ENCODE measurements at regions not wholly inside any gene's neighbourhood (a gene's known extent, or its start where the extent isn't known, plus 50 kb on each side); places are given as distances from the start of the nearest gene placed in this dataset.

DNA sequence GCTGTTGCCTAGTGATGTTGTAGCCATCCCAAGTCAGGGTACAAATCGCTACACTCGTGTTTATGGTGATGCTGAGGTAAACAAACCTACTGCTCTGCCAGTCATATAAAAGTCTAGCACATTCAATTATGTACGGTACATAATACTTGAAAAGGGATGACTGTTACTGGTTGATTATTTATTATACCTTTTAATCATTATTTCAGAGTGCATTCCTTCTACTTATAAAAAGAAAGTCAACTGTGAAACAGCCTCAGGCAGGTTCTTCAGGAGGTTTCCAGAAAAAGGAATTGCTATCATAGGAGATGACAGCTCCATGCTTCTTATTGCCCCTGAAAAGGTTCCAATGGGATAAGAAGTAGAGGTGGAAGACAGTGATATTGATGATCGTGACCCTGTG lies 652.5 kb upstream of the KIRREL3 start:
- DNase-seq = no peak

DNA sequence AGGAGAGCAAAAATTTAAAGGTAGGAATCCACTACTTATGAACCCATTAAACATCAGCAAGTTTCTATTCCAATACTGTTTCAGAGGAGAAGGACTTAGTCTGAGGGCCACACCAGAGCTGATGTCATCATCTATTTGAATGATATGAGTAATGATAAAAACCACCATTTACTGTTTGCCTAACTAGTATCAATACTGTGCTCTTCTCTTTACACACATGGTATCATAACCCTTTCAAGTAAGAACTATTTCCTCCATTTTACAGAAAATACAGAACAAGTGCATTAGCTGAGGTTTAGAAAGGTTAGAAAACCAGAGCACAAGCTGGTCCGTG lies 651.3 kb upstream of the KIRREL3 start:
- DNase-seq = no peak

DNA sequence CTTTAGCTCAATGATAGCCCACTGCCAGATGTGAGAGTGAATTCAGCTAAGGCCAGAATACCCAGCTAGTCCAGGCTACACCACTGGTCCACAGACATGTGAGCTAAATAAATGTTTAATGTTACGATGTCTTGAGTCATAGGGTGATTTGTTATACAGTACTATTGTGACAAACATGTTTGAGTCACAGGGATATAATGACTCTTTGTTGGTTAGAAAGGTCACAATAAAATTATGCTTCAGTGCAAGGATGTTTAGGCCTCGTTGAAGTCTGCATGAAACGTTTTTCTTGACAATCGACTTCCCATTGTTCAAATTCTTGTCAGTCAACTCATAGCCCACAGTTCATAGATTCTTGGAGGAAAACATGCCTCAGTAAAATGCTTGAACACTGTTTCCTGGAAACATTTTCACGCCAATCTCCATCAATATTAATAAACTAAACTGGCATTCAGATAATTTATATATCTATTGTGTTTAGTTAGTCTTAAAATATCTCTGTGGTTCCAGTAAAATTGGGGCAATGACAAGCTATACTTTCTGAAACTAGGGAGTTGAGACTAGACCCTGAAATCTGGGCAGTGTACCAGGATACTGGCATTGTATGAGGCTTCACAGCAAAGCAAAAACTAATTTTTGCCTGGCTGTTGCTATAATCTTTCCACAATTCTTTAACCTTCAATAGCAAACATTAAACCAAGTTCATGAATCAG lies 650.8 kb upstream of the KIRREL3 start:
- DNase-seq = no peak

DNA sequence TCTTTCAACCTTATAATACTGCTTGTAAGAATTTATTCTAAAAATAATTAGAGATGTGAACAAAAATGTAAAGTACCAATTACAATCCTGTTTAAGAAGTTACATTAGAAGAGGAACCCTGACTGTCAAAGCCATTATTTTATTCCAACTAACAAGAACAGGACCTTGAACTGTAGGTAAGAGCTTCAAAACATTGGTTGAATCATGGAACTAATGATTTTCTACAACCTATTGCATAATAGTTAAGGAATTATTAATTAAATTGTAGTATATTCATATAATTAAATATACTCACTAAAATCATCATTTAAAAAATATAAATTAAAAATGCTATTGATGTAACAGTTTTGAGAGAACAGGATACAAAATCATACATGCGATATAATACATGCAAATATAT lies 649.4 kb upstream of the KIRREL3 start:
- DNase-seq = no peak

DNA sequence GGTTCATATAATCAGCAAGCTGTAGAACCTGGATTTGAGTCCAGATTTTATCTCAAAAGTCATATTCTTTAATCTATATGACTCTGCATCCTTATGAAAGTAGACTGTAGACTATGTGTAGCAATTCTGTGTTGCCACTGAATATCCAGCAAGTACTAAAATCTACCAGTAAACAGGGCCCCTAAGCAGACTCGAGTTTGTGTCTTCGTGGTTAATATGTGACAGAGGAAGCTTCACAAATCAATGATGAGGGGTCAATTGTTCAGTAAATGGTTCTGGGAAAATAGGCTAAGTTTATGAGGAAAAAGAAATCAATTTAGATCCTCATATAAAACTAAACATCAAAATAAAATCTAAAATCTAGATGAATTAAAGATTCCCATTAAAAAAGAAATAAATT lies 648.5 kb upstream of the KIRREL3 start:
- DNase-seq = no peak

DNA sequence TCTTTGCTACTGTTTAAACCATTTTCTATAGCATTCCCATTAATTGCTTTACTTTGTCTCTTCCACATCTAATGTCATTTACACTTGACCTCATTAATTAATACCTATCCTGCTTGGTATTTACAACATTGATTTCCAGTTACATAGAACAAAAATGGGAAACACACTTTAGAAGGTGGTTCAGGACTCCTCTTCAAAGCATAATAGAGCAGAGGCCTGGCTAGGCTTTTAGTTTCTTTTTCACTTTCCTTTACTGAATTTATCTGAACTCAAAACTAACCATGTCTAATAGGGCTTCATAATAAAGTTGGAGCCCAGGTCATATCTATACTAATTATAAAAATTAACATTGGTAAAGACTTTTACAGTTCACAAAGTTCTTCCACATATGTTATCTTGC lies 648.0 kb upstream of the KIRREL3 start:
- DNase-seq = no peak

DNA sequence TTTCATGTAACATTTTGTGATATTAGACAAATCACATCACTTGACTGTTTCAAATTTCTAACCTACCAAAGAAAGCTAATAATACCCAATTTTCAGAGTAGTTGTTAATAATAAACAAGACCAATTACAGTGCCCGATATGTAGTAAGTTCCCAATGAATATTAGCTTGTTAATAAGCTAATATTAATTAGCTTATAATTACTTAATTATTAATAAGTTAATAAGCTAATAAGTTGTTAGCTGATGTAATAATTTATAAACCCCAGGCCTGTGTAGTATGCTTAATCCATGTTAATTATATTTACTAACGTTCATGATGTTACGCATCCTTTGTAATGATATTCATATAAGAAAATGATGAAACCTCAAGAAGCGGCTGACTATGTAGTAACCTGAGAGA lies 643.8 kb upstream of the KIRREL3 start:
- no peak for DNase-seq

DNA sequence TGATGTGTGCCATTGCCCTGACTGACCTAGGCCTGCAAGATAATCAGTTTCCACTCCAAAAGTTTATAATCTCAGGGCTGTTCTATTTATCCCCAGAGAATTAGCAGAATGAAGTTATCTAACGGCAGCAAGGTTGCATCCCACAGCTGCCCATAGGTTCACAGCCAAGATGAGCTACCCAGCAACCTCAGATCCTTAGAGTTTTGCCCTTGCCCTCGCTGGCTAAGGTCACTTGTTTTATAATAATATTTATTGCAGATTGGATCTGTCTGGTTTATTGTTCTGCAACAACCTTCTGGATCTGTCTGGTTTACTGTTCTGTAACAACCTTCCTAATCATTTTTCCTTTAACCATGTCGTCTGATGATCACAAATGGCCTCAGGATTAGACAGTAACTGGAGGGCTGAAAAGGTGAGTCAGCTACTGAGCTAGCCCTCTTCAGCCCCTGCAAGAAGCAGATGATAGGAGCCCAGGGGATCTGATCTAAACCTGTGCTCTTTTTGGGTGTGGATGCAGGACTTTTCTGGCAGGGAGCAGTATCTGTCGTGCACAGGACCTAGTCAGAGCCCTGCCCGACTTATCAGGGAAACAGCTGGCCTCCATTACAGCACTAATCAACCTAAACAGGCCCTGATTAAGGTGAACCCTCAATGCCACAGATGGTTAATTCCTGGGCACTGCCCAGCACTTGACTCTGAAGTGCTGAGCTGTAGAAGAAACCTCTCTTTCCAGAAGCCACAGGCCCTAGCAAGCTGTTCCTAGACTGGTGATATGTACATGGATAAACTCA lies 642.9 kb upstream of the KIRREL3 start:
- no peak for DNase-seq

DNA sequence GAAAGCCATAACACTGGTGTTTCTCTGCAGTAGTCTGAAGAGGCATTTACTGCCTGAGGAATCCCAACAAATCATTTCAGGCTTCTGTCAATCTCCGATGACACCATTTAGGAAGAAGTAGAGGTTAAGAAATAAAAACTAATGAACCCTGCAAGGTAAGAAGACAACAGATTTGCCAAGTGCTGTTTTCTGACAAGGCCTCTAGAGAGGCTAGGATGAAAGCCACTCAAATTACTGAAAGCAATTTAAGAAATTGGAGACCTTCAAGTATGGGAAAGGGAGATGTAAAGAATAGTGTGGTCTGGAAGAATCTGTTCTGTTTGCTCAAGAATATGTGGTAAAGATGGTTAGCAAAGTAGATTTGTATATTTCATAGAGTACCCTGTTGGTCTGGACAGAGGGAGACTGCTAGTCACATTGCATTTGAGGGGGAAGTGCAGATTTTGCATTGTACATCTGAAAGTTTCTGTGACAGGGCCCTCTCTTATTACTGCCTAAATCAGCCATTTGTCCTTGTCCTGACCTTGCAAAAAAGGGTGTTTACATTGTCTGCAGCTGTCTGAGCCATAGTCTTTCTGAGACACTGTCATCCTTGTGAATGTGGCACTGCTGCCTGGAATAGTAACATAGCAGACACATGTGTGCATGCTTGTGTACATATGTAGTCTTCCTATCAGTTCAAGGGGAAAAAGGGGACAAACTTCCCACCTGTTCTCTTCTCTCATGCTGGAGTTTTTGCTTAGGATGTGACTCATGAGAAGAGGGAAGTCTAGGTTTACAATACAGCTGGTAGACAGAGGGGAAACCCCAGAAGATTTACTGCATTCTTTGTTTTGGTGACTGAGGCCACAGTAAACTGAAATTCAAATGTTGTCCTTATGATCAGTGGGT lies 640.2 kb upstream of the KIRREL3 start:
- no peak for DNase-seq

DNA sequence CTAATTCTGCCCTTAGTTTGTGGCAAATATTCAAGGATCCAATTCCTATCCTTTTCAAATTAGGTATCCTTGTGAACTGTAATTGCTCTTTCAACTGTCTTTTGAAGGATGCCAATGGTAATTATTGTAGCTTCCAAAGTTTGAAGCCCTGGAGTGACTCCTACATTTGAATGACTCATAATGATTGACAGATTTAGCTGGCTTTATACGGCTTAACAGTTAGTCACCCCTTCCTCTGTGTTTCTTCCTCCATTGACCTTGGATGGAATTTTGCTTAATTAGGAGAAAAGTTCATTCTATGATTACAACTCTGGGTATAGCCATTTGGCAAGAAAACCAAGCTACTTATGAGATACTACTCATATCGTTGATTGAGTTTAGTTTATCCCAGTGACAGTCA lies 639.3 kb upstream of the KIRREL3 start:
- DNase-seq = no peak

DNA sequence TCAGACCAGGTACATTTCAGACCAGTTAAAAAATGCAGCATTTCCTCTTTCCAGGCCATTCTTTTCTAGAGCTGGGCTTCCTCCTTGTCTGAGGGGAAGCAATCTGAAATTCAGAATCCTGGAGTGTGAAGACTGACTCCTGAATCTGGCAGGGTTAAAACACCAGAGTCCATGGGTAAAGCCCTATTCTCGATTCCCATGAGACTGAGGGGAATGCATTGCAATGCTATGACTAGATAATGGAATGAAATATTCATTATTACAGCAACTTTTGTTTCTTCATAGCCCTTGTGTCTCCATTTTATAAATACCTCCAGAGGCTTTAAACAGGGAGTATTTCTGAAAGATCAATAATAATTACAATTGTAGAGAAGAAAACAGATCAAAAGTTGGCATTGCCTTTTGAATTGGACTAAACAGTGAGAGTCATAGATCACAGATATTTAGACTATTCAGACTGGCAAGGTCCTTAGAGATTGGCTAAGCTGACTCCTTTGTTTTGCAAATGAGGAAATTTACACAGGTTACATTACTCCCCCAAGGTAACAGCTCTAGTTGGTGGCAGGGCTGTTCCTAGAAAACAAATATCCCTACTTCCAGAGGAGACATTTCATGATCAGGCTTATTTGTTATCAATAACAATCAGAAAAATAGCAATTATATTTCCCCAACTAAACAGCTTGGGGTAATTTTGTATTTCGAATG lies 632.6 kb upstream of the KIRREL3 start:
- no peak for DNase-seq

DNA sequence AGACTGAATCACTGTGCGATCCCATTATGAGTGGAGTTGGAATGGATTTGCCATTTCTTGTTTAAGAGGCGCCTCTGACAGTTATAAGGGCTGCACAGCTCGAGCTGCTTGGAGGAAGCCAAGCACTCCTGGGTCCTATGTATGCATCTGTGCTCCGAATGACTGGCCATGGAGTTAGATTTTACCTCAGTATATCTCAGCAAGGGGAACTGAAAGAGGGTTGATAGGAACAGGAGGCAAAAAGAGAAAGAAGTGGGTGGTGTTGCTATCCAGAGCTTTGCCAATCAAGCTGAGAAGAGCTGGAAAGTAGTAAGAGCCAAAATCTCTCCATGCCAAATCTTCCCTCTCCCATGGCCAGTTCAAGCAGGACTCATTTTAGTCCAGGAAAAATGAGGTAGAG lies 632.0 kb upstream of the KIRREL3 start:
- no peak for DNase-seq

DNA sequence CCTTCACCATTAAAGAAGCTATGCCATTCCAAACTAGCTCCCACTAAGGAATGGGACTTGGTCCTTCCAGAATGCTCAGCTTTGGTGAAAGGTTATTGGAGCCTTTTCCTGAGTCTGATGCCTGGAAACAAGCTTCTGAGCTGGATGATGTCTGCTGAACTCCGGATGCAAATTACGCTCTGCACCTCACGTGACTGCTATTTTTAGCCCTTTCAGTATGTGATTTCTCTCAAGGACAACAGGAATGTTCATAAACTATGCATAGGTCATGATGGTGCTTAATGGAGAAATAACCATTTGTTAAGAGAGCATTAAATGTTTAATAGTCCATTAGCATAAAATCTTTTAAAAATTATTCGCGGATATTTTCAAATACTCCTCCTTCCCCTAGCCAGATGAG lies 631.4 kb upstream of the KIRREL3 start:
- DNase-seq = no peak

DNA sequence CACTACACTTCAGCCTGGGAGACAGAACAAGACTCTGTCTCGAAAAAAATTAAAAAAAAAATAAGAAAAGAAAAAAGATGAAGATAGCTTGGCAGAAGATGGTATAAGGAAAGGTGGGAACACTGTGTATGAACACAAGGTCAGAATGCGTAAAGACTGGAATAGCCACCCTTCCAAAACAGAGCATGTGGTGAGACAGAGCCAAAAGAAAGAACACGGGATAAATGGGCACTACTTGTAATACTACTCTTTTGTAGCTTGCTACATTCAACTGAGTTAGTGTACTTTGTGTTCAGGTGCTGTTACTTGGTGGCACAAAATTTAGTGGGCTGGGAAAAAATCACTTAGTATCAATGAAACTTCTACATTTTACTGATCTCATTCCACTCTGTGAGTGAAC lies 628.6 kb upstream of the KIRREL3 start:
- no peak for DNase-seq

DNA sequence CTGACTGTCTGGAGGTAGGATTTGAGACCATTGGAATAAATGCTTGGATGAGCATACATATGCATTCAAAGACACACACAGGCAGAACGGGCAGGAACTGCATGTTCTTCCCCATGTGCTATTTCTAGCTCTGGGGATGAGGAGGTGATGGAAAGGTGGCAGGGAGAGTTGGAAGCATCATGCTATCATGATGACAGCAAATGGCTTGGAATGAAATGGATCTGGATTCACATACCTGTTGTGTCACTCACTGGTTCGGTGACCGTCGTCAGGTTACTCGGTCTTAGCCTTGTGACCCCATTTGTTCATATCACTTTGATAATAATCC lies 627.9 kb upstream of the KIRREL3 start:
- peak in 5 of 56 donors; percentile 7 to 22 (median 11) for DNase-seq

DNA sequence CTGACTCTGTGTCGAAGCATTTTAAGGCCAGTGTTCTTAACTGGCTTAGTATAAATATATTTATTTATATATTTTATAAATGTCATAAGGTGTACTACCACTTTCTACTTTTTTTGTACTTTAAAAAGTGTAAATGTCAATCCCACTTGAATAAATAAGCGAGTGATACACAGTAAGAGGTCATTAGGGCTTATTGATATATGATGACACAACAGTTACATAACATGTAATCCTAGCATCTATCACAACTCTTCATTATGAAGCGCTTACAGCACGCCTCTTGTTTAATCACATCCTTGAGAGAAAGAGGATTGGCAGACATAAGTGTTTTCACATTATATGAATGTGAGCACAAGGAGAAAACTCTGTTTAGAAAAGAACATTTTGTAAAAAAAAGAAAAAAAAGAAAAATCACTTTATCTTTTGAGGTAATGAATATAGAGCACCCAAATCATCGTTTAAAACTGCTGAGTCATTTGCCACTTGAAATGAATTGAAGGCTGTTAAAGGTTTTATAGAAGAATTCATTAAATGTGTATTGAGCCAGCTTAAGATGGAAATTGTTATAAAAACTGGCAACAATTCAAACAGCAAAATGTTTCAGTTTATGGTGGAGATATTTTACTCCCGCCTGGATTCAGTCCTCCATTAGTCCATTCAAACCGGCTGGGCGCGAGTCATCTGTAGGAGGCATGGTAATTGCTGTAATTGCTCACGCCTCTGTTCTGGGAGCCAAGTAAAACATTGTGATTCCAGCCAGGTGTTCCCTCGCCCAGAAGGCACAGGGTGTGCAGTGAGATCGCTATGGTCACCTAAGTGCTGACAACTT lies 627.3 kb upstream of the KIRREL3 start:
- DNase-seq = peak in 2 of 56 donors; percentile 5 to 21

DNA sequence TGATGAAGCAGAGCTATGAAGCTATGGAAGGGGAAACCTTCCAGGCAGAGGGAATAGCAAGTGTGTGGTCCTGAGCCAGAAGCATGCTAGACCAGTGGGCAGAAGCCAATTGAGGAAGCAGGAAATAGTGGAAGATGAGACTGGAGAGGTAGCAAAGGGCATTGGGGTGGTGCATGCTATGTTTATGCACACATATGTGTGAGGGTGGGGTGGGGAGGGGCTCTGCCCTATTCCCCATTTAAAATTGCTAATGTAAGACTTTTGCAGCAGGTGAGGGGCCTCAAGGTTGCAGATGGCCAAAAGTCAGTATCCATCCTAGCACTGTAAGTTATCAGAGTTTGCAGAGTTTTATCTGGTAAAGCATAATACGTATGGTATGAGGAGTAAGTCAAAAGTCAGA lies 626.6 kb upstream of the KIRREL3 start:
- no peak for DNase-seq

DNA sequence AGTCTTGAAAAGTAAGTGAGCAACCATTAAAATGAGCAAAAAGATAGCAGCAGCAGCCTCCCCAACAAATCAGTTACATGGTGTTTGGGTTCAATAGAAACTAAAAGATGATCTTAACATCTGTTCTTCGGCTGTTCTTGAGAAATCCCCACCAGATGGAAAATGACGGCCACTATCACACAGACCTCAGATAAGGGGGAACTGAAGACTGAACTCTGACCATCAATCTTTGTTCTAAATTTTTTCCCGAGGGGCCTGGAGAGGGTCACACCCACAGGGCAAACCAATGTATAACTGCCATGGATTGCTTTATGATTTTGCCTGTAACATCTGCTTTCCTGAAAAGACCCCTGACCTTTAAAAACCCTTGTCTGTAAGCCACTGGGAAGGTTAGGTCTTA lies 624.8 kb upstream of the KIRREL3 start:
- no peak for DNase-seq

DNA sequence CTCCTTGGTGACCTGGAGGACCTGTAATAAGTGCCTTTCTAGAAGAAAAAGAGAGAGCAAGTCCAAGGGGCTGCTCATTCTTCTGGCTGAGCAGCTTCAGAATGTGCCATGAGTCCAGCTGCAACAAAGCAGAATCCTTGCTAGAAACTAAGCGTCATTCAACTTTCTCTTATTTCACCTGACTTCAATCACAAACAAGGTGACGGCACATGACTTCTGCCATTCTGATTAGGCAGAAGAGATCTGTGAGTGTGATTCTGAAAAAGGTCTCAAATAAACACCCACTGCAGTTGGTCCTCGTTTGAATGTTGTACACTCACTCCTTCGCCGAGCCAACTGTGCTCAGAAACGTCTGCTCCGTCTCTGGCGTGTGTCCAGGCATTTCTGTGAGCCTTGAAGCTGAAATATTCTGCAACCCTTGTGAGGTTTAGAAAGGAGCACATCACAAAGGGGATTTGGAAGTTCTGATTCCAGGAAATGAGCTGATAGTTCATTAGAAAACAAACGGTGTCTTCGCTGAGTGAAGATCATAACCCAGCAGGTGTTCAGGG lies 623.8 kb upstream of the KIRREL3 start:
- peak in 2 of 56 donors; percentile 3 to 5 for DNase-seq

DNA sequence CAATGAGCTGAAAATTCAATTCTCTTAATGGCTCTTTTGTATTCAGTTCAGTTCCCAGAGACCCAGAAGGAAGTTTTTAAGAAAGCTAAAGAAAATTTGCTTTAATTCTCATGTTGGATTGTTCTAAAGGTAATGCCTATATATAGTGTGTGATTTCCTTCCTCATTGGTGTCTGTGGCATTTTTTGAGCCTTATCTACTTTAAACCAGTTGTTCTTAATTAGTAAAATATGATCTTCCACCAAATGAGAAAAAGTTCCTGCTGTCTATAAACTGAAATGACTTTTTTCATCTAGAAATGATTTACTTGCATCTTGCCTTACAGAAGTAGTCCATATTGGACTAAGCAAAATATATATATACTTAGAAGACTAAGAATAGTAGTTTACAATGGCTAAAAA lies 622.1 kb upstream of the KIRREL3 start:
- no peak for DNase-seq

DNA sequence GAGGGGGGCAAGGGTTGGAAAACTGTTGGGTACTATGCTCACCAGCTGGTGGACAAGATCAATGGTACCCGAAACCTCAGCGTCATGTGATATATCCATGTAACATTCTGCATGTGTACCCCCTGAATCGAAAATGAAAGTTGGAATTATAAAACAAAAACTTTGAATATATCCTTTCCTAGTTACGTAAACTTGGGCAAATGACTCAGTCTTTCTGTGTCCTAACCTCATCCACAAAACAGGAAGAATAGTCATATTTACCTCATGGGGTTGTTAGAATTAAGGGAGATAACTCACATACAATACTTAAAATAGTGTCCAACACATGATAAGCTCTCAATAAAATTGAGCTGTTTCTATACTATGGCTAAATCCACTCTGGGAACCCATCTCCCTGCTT lies 620.1 kb upstream of the KIRREL3 start:
- DNase-seq = no peak

Measured in nucleus accumbens (tissue), 56 donors.